IMR-90 (cell line): ENCODE measurements at regions not wholly inside any gene's neighbourhood (a gene's known extent, or its start where the extent isn't known, plus 50 kb on each side); places are given as distances from the start of the nearest gene placed in this dataset.

ENCODE experiments used
- ATAC-seq: fragments of 200-7000 bp; cut with Tn5 transposase; 2 replicates; pipeline ENCODE4 v1.9.1; 2020; ENCODE audit warnings: low read depth, mild to moderate bottlenecking, moderate library complexity
- BruUV-seq: library from RNA; stranded (reverse); fragments of 400-500 nt; replicated peaks from 2 replicates; lab custom pipeline; 2021; lab: Mats Ljungman, UMichigan
- CTCF ChIA-PET: fragments of 300-600 bp; formaldehyde crosslinking; extraction: SDS; loops from one replicate; lab custom pipeline; 2021; ENCODE audit warnings: antibody characterized with exemption; lab: Yijun Ruan, JAX
- POLR2A ChIA-PET: fragments of 300-600 bp; sonication (Branson Sonifier 250); formaldehyde crosslinking; loops from one replicate; lab custom pipeline; 2022; ENCODE audit warnings: antibody characterized with exemption; ENCODE audit not compliant: unreplicated experiment; lab: Charles Lee
- DNase-seq: peaks from one replicate; pipeline ENCODE4 v3.0.0; 2013
- H2AFZ ChIP-seq: replicated peaks from 2 replicates; pipeline ENCODE3; 2013; ENCODE audit warnings: low read length, mild to moderate bottlenecking; ENCODE audit not compliant: poor library complexity
- H2AK5ac ChIP-seq: 2 replicates; pipeline ENCODE4 v1.6.1; 2013; ENCODE audit warnings: low read depth, low read length, inconsistent platforms
- H2AK9ac ChIP-seq: replicated peaks from 2 replicates; pipeline ENCODE3; 2013; ENCODE audit warnings: mild to moderate bottlenecking, low read depth, low read length, moderate library complexity; ENCODE audit not compliant: poor library complexity
- H2BK120ac ChIP-seq: 2 replicates; pipeline ENCODE4 v1.6.1; 2013; ENCODE audit warnings: low read depth, low read length, inconsistent platforms
- H2BK15ac ChIP-seq: 3 replicates; pipeline ENCODE4 v1.6.1; 2013; ENCODE audit warnings: low read depth, low read length, inconsistent platforms
- H2BK20ac ChIP-seq: 2 replicates; pipeline ENCODE4 v1.6.1; 2013; ENCODE audit warnings: low read depth, mild to moderate bottlenecking, inconsistent platforms, low read length, moderate library complexity
- H2BK5ac ChIP-seq: 2 replicates; pipeline ENCODE4 v1.6.1; 2013; ENCODE audit warnings: mild to moderate bottlenecking, low read depth, low read length, inconsistent platforms; ENCODE audit not compliant: poor library complexity, severe bottlenecking
- H3K14ac ChIP-seq: replicated peaks from 2 replicates; pipeline ENCODE4 v1.6.1; 2013; ENCODE audit warnings: low read depth, low read length, inconsistent platforms
- H3K18ac ChIP-seq: 2 replicates; pipeline ENCODE4 v1.6.1; 2013; ENCODE audit warnings: low read depth, low read length, control low read depth
- H3K23ac ChIP-seq: 2 replicates; pipeline ENCODE4 v1.6.1; 2013; ENCODE audit warnings: low read depth, low read length, inconsistent platforms
- H3K27ac ChIP-seq: 2 replicates; pipeline ENCODE4 v1.5.1; 2013; ENCODE audit warnings: mild to moderate bottlenecking, control low read depth, low read length; ENCODE audit not compliant: insufficient read depth
- H3K27me3 ChIP-seq: 2 replicates; pipeline ENCODE4 v1.6.1; 2013; ENCODE audit warnings: low read length; ENCODE audit not compliant: control insufficient read depth, insufficient read depth
- H3K36me3 ChIP-seq: 2 replicates; pipeline ENCODE4 v1.6.1; 2013; ENCODE audit warnings: low read length, mixed read lengths; ENCODE audit not compliant: control insufficient read depth, insufficient read depth
- H3K4ac ChIP-seq: 2 replicates; pipeline ENCODE4 v1.6.1; 2013; ENCODE audit warnings: low read depth, low read length, inconsistent platforms
- H3K4me1 ChIP-seq: 2 replicates; pipeline ENCODE4 v1.6.1; 2013; ENCODE audit warnings: low read length, mixed read lengths; ENCODE audit not compliant: control insufficient read depth, insufficient read depth
- H3K4me2 ChIP-seq: 2 replicates; pipeline ENCODE4 v1.6.1; 2013; ENCODE audit warnings: low read depth, mild to moderate bottlenecking, control low read depth, low read length, moderate library complexity
- H3K4me3 ChIP-seq: 2 replicates; pipeline ENCODE4 v1.5.1; 2013; ENCODE audit warnings: low read depth, mild to moderate bottlenecking, control low read depth, low read length, moderate library complexity; ENCODE audit not compliant: insufficient read depth
- H3K56ac ChIP-seq: 2 replicates; pipeline ENCODE4 v1.6.1; 2013; ENCODE audit warnings: low read length, inconsistent platforms; ENCODE audit not compliant: insufficient read depth; ENCODE audit errors: extremely low read depth
- H3K79me1 ChIP-seq, 2 experiments: 2 replicates each; pipeline ENCODE4 v1.6.1; 2013; ENCODE audit warnings: low read length in 2 of 2, inconsistent platforms in 1 of 2, low read depth in 1 of 2
- H3K9ac ChIP-seq: 2 replicates; pipeline ENCODE4 v1.6.1; 2013; ENCODE audit warnings: low read depth, low read length, control low read depth
- H3K9me1 ChIP-seq: 2 replicates; pipeline ENCODE4 v1.6.1; 2013; ENCODE audit warnings: low read length, inconsistent platforms; ENCODE audit not compliant: insufficient read depth
- H3K9me3 ChIP-seq: 2 replicates; pipeline ENCODE4 v1.6.1; 2013; ENCODE audit warnings: low read length; ENCODE audit not compliant: control insufficient read depth, insufficient read depth
- H4K20me1 ChIP-seq: 2 replicates; pipeline ENCODE4 v1.6.1; 2013; ENCODE audit warnings: low read length, inconsistent platforms; ENCODE audit not compliant: insufficient read depth
- H4K5ac ChIP-seq: 2 replicates; pipeline ENCODE4 v1.6.1; 2013; ENCODE audit warnings: mild to moderate bottlenecking, low read depth, low read length, control low read depth
- H4K8ac ChIP-seq, 2 experiments: 2 replicates each; pipeline ENCODE4 v1.6.1; 2013; ENCODE audit warnings: low read depth in 2 of 2, low read length in 2 of 2, control low read depth in 1 of 2, inconsistent platforms in 1 of 2
- H4K91ac ChIP-seq: 2 replicates; pipeline ENCODE4 v1.6.1; 2013; ENCODE audit warnings: low read depth, low read length, inconsistent platforms; ENCODE audit not compliant: insufficient read depth
- CEBPB ChIP-seq: IDR thresholded peaks from 2 replicates; pipeline ENCODE4 v1.6.1; 2012; ENCODE audit warnings: low read depth, low read length, improper control_type of control experiment
- NFE2L2 ChIP-seq: fragments of 150-350 bp; IDR thresholded peaks from 2 replicates; pipeline ENCODE4 v1.6.1; 2016; ENCODE audit warnings: low read depth, mild to moderate bottlenecking, low read length
- RAD21 ChIP-seq: IDR thresholded peaks from 2 replicates; pipeline ENCODE4 v1.6.1; 2012; ENCODE audit warnings: low read length, improper control_type of control experiment
- WGBS, 2 experiments: methylation state at CpG; one replicate each; pipeline versions ENCODE4 v1.1.5 to v1.1.7; 2013; ENCODE audit warnings: missing lambda C conversion rate in 2 of 2; ENCODE audit not compliant: insufficient read length in 1 of 2; ENCODE audit errors: extremely low coverage in 2 of 2; 5-methylcytosine and 5-hydroxymethylcytosine counted together
- dilution Hi-C: fragments of 300-500 bp; cut with HindIII; formaldehyde crosslinking; loops from one replicate; pipeline ENCODE4 v1.14.3; 2018; ENCODE audit warnings: low sequenced_read_pairs; ENCODE audit not compliant: unreplicated experiment
- in situ Hi-C: fragments of 300-500 bp; cut with MboI; formaldehyde crosslinking; loops from 3 replicates; pipeline ENCODE4 v1.14.3; 2019; ENCODE audit warnings: low sequenced_read_pairs, inconsistent platforms, mixed read lengths
- intact Hi-C: fragments of 100-400 bp; cut with micrococcal nuclease; formaldehyde crosslinking; loops from 2 replicates; pipeline ENCODE4 v1.10.0; 2022

DNA sequence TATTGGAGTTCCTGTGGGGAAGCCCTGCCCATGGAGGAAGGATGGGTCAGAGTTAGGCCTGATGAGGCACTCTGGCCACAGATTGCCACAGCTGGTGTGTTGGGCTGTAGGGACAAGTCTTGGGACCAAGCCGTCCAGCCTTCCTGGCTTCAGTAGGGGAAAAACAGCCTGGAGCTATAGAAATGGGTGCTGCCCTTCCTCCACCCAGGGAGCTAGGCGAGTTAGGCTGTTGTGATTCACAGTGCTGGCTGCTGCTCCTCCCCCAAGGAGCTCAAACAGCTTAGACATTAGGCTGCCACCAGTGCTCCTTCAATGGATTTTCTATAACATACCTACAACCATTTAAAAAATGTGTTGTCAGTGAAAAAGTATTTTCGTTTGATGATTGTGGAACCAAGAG, 274.3 kb downstream of the RPL10L start:
- H2AK5ac ChIP-seq, result no peak overlapping the region
- H3K4me3 ChIP-seq, result no peak overlapping the region
- no peak overlapping the region for H3K27ac ChIP-seq
- no peak overlapping the region for H3K56ac ChIP-seq
- no peak overlapping the region for H2BK5ac ChIP-seq
- H4K20me1 ChIP-seq, result no peaks in the 10 kb centered on the region
- DNase-seq (no peak), ATAC-seq (no peak)
- H2AFZ ChIP-seq, result no peak overlapping the region
- H3K27me3 ChIP-seq, result no peaks in the 10 kb centered on the region
- H2BK15ac ChIP-seq, result no peak overlapping the region
- H2BK120ac ChIP-seq, result no peak overlapping the region
- H3K4me2 ChIP-seq, result no peak overlapping the region
- H4K91ac ChIP-seq, result no peak overlapping the region
- H3K9ac ChIP-seq, result no peak overlapping the region
- POLR2A ChIA-PET, result no interaction called here
- no peak overlapping the region for H2BK20ac ChIP-seq
- no peak overlapping the region for H3K4ac ChIP-seq
- dilution Hi-C loops (no loop called here), in situ Hi-C loops (no loop called here), intact Hi-C loops (no loop called here)
- H3K9me3 ChIP-seq, result peaks cover 7% of the 10 kb centered on the region; the same call in 1 of the 2 replicates
- no peaks in the 10 kb centered on the region for H3K36me3 ChIP-seq
- H2AK9ac ChIP-seq, result no peak overlapping the region
- H3K23ac ChIP-seq, result no peak overlapping the region
- no peak overlapping the region for H3K18ac ChIP-seq
- H3K4me1 ChIP-seq, result no peaks in the 10 kb centered on the region
- no peak overlapping the region for H4K8ac ChIP-seq
- CTCF ChIA-PET, result no interaction called here
- H3K79me1 ChIP-seq, result no peaks in the 10 kb centered on the region
- no peaks in the 10 kb centered on the region for H3K9me1 ChIP-seq
- no peak overlapping the region for H4K5ac ChIP-seq
- no peak overlapping the region for H3K14ac ChIP-seq
- TF ChIP-seq NFE2L2, result no peak
- no peak for TF ChIP-seq RAD21
- no peak for TF ChIP-seq CEBPB
- BruUV-seq, result no TSS peak
- no CpG with 5 or more reads among the region's 3 CpGs for WGBS, 2 experiments
